Fibroblast of skin of abdomen (primary cell): ENCODE measurements at regions not wholly inside any gene's neighbourhood (a gene's known extent, or its start where the extent isn't known, plus 50 kb on each side); places are given as distances from the start of the nearest gene placed in this dataset.
"Not testable (repeated sequence)": the region's sequence is repeated elsewhere in the genome, so short reads cannot be mapped to it uniquely, and the experiment has no call there.

Experiments used
- DNase-seq: peaks from one replicate; pipeline ENCODE4 v3.0.0-alpha.2; 2013

- DNase-seq, result no peak
Observed at GRCh38 chr3:127439621-127440020, 150.9 kb downstream of the TPRA1 start.

- DNase-seq, result no peak
Observed at GRCh38 chr3:127438951-127439350, 151.1 kb upstream of the PRR20G start.

- no peak for DNase-seq
Observed at GRCh38 chr3:127438371-127438770, 150.5 kb upstream of the PRR20G start.

GRCh38 chr3:127435299-127435698 is 147.5 kb upstream of the PRR20G start:
- DNase-seq, result not testable (repeated sequence)

- peak; percentile 6 for DNase-seq
Observed at GRCh38 chr3:127431066-127431465, 143.2 kb upstream of the PRR20G start.

GRCh38 chr3:127428344-127428997 is 140.6 kb upstream of the PRR20G start:
- DNase-seq, result no peak

GRCh38 chr3:127427666-127428065 is 139.8 kb upstream of the PRR20G start:
- DNase-seq, result no peak

GRCh38 chr3:127427156-127427555 is 139.3 kb upstream of the PRR20G start:
- no peak for DNase-seq

GRCh38 chr3:127426444-127427153 is 138.8 kb upstream of the PRR20G start:
- DNase-seq, result no peak

GRCh38 chr3:127425505-127426443 is 137.9 kb upstream of the PRR20G start:
- DNase-seq, result no peak

GRCh38 chr3:127424766-127425504 is 137.1 kb upstream of the PRR20G start:
- DNase-seq, result no peak

GRCh38 chr3:127423856-127424765 is 136.3 kb upstream of the PRR20G start:
- DNase-seq, result no peak

- DNase-seq, result no peak
Observed at GRCh38 chr3:127422663-127423375, 135.0 kb upstream of the PRR20G start.

- no peak for DNase-seq
Observed at GRCh38 chr3:127421943-127422662, 134.3 kb upstream of the PRR20G start.

- no peak for DNase-seq
Observed at GRCh38 chr3:127420829-127421228, 133.0 kb upstream of the PRR20G start.

GRCh38 chr3:127419641-127420553 is 132.1 kb upstream of the PRR20G start:
- no peak for DNase-seq

- DNase-seq, result no peak
Observed at GRCh38 chr3:127419182-127419581, 131.3 kb upstream of the PRR20G start.

- no peak for DNase-seq
Observed at GRCh38 chr3:127418560-127419147, 130.8 kb upstream of the PRR20G start.
